ENCODE measurements at regions not wholly inside any gene's neighbourhood (a gene's known extent, or its start where the extent isn't known, plus 50 kb on each side); places are given as distances from the start of the nearest gene placed in this dataset.

GRCh38 chr3:166962911-166963310, 417.2 kb downstream of the ZBBX start:
- Mint-ChIP-seq H3K9me3 (peaks cover 0 to 2% (median 0%) of the 10 kb centered on the region in 7 donors), H3K4me3 (no peak overlapping the region), H3K27me3 (ENCODE audit: low read depth in 3 of 3) (no peaks in the 10 kb centered on the region), H3K27ac (no peak overlapping the region), H3K36me3 (no peaks in the 10 kb centered on the region), H3K4me1 (no peaks in the 10 kb centered on the region)
- Histone ChIP-seq H3K9ac (ENCODE audit: insufficient read depth, low read length, poor library complexity, severe bottlenecking) (no peak overlapping the region), H3K79me2 (ENCODE audit: insufficient read depth, low read length) (no peaks in the 10 kb centered on the region), H4K20me1 (ENCODE audit: insufficient read depth, low read length) (no peaks in the 10 kb centered on the region), H3K9me3 (replicated peaks in 1 of 2; ENCODE audit: control insufficient read depth in 1 of 2, insufficient read depth in 1 of 2, low read length in 2 of 2) (peaks cover 0 to 7% of the 10 kb centered on the region in 2 donors), H3K36me3 (replicated peaks in 1 of 2; ENCODE audit: control insufficient read depth in 1 of 2, insufficient read depth in 2 of 2, low read length in 2 of 2) (no peaks in the 10 kb centered on the region), H3K4me2 (replicated peaks; ENCODE audit: extremely low read depth, low read length, poor library complexity, severe bottlenecking) (no peak overlapping the region), H3K4me1 (ENCODE audit: control insufficient read depth in 1 of 2, insufficient read depth in 2 of 2, low read length in 2 of 2) (no peaks in the 10 kb centered on the region), H3K4me3 (replicated peaks in 1 of 3; ENCODE audit: low read depth in 2 of 3, low read length in 3 of 3) (no peak overlapping the region), H3K27ac (ENCODE audit: low read depth in 1 of 2, low read length in 2 of 2) (no peak overlapping the region), H3K27me3 (ENCODE audit: control insufficient read depth in 2 of 2, insufficient read depth in 2 of 2, low read length in 2 of 2) (no peaks in the 10 kb centered on the region), H2AFZ (ENCODE audit: insufficient read depth, low read depth, low read length, poor library complexity, severe bottlenecking) (no peak overlapping the region)
- intact Hi-C loops (cut with micrococcal nuclease) = no loop called here
- no CpG with 5 or more reads among the region's 2 CpGs for WGBS (ENCODE audit: insufficient coverage)
- DNase-seq = no peak
- no peak for TF ChIP-seq CTCF (IDR thresholded peaks at IDR 0.05)

GRCh38 chr3:166957121-166957520, 423.0 kb downstream of the ZBBX start:
- no peak for DNase-seq
- no peak overlapping the region for H3K27ac Mint-ChIP-seq
- no peaks in the 10 kb centered on the region for H3K36me3 ChIP-seq (replicated peaks in 1 of 2; ENCODE audit: control insufficient read depth in 1 of 2, insufficient read depth in 2 of 2, low read length in 2 of 2)
- H3K27me3 Mint-ChIP-seq (ENCODE audit: low read depth in 3 of 3) = no peaks in the 10 kb centered on the region
- H3K27ac ChIP-seq (ENCODE audit: low read depth in 1 of 2, low read length in 2 of 2) = no peak overlapping the region
- H3K9me3 Mint-ChIP-seq = peaks cover 8 to 20% (median 11%) of the 10 kb centered on the region in 7 donors
- peaks cover 16 to 42% of the 10 kb centered on the region in 2 donors for H3K9me3 ChIP-seq (replicated peaks in 1 of 2; ENCODE audit: control insufficient read depth in 1 of 2, insufficient read depth in 1 of 2, low read length in 2 of 2)
- 91% methylated on average over 3 of the region's 3 CpGs for WGBS (ENCODE audit: insufficient coverage)
- H2AFZ ChIP-seq (ENCODE audit: insufficient read depth, low read depth, low read length, poor library complexity, severe bottlenecking) = no peak overlapping the region
- H3K27me3 ChIP-seq (ENCODE audit: control insufficient read depth in 2 of 2, insufficient read depth in 2 of 2, low read length in 2 of 2) = no peaks in the 10 kb centered on the region
- H3K79me2 ChIP-seq (ENCODE audit: insufficient read depth, low read length) = no peaks in the 10 kb centered on the region
- intact Hi-C loops (cut with micrococcal nuclease) = no loop called here
- TF ChIP-seq CTCF (IDR thresholded peaks at IDR 0.05) = no peak
- H3K4me2 ChIP-seq (replicated peaks; ENCODE audit: extremely low read depth, low read length, poor library complexity, severe bottlenecking) = no peak overlapping the region
- H3K4me3 ChIP-seq (replicated peaks in 1 of 3; ENCODE audit: low read depth in 2 of 3, low read length in 3 of 3) = no peak overlapping the region
- H3K36me3 Mint-ChIP-seq = no peaks in the 10 kb centered on the region
- no peaks in the 10 kb centered on the region for H4K20me1 ChIP-seq (ENCODE audit: insufficient read depth, low read length)
- H3K9ac ChIP-seq (ENCODE audit: insufficient read depth, low read length, poor library complexity, severe bottlenecking) = no peak overlapping the region
- no peaks in the 10 kb centered on the region for H3K4me1 ChIP-seq (ENCODE audit: control insufficient read depth in 1 of 2, insufficient read depth in 2 of 2, low read length in 2 of 2)
- no peaks in the 10 kb centered on the region for H3K4me1 Mint-ChIP-seq
- no peak overlapping the region for H3K4me3 Mint-ChIP-seq

Data from CD14-positive monocyte (primary cell).